Ureter (tissue), 1 donor: ENCODE measurements at regions not wholly inside any gene's neighbourhood (a gene's known extent, or its start where the extent isn't known, plus 50 kb on each side); places are given as distances from the start of the nearest gene placed in this dataset.

Experiments
- DNase-seq: peaks from one replicate; pipeline ENCODE4 v3.0.0-alpha.2; 2020; ENCODE audit warnings: low spot score
- donor health status: DM: yes; HTN: yes; CAD: no.

GRCh38 chr13:112001571-112001970, 65.4 kb upstream of the SOX1 start:
- no peak for DNase-seq

GRCh38 chr13:112003396-112003795, 63.6 kb upstream of the SOX1 start:
- DNase-seq: no peak

DNA sequence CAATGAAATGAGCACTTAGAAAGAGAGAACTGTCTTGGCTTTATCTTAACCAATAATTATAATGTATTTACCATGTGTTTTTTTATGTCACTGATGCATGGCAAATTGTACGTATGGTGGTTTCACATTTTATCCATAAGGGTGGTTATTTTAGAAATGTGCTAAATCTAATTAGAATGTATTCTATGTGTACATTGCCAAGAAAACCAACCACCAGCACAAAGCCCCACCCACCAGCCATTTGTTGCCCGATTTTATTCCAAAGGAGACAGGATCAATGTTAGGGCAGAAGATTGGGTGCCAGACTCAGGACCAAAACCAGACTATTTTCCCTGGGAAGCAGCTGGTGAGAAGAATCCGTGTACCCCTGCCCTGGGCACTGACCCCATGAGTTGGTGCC, 63.0 kb upstream of the SOX1 start:
- DNase-seq: no peak

DNA sequence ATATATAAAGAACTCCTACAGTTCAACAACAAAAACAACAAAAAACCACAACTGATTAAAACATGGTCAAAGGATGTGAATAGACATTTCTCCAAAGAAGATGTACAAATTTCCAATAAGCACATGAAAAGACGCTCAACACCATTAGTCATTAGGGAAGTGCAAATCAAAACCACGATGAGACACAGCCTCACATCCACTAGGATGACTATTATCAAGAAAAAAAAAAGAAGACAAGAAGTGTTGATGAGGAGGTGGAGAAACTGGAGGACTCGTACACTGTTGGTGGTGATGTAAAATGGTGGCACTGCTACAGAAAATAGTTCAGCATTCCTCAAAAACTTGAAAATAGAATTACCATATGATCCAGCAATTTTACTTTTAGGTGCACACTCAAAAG, 61.0 kb upstream of the SOX1 start:
- no peak for DNase-seq

GRCh38 chr13:112007191-112007590, 59.8 kb upstream of the SOX1 start:
- no peak for DNase-seq

DNA sequence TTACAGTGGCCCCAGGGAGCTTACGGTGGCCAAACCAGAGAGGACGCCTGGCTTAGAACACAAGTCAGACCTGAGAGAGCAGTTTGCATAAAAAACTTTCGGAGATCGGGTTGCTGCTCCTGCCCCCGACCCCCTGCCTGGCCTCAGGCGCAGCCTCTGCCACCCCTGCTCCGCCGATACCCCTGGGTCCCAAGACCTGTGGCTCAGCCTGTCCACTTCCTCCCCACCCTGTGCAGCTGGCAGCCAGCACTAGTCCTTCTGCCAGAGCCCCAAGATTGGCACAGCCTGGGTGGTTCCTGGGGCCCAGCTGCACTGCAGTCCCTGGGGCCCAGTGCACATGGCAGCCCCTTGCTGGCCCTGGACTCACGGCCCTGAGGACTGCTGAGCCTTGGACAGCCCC, 56.2 kb upstream of the SOX1 start:
- DNase-seq: no peak

DNA sequence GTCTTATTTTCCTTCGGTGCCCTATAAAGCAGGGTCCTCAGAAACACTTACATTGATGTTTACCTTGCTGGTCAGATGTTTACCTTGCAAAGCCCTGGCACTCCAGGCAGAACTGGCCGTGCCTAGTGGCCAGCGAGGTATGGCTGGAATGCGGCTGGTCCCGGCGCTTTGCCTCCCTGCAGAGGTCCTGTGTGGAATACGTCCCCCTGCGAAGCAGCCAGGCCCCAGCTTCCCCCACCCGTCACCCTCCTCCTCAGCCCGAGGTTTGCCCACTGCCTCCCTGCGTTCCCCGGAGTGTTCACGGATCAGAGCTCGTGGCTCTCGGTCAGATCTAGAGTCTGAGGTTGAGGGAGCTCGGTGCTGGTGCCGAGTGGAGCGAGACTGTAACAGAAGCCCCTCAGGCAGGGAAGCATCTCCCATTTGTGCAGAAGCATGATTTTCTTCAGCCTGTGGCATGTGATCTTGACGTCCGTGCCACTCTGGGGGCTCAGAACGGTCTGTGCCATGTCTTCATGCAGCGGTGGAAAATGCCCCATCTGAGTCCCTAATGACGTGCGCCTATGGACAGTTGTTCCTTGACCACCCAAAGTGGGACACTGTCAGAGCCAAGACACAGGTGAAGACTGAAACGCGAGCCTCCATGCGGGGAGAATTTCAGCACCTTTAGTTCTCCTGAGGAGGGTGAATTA, 54.8 kb upstream of the SOX1 start:
- DNase-seq: no peak

GRCh38 chr13:112012705-112013085, 54.3 kb upstream of the SOX1 start:
- DNase-seq: no peak

DNA sequence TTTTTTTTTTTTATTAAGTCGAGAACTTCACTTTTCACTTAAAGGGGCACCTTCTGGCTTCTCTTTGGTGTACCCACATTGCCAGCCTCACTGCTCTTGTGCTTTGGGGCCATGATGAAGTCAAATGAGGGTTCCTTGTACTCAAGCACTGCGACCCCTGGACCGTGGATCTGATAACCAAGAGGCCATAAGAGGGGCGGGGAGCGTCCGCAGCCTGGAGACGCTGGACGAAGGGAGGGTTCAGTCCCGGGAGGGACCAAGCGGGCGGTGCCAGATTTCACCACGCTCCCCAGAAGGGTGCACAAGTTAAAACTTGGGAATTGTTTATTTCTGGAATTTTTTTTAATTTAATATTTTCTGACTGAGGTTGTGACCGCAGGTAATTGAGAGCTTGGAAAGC, 53.3 kb upstream of the SOX1 start:
- no peak for DNase-seq

- no peak for DNase-seq
Measured at GRCh38 chr13:112014857-112015256, 52.1 kb upstream of the SOX1 start.
